ENCODE measurements at regions not wholly inside any gene's neighbourhood (a gene's known extent, or its start where the extent isn't known, plus 50 kb on each side); places are given as distances from the start of the nearest gene placed in this dataset.

- TF ChIP-seq CTCF (conservative IDR thresholded peaks at IDR 0.05) (no peak), ZFX (IDR thresholded peaks at IDR 0.05) (no peak)
These were observed 131.9 kb downstream of the GLI2 start for GRCh38 chr2:120867290-120868241.

All from C4-2B (cell line).